ENCODE measurements at regions not wholly inside any gene's neighbourhood (a gene's known extent, or its start where the extent isn't known, plus 50 kb on each side); places are given as distances from the start of the nearest gene placed in this dataset.

- DNase-seq (ENCODE audit: low read depth in 2 of 2): no peak
These were observed 1237.3 kb downstream of the C4orf33 start for GRCh38 chr4:130333241-130333759.

GRCh38 chr4:130335417-130336194 is 1239.7 kb downstream of the C4orf33 start:
- no peak for DNase-seq (ENCODE audit: low read depth in 2 of 2)

- no peak for DNase-seq (ENCODE audit: low read depth in 2 of 2)
These were observed 1240.7 kb downstream of the C4orf33 start for GRCh38 chr4:130336585-130337217.

- DNase-seq (ENCODE audit: low read depth in 2 of 2): no peak
These were observed 1242.9 kb downstream of the C4orf33 start for GRCh38 chr4:130338851-130339250.

GRCh38 chr4:130349745-130350144 is 1253.8 kb downstream of the C4orf33 start:
- no peak for DNase-seq (ENCODE audit: low read depth in 2 of 2)

- DNase-seq (ENCODE audit: low read depth in 2 of 2): no peak
These were observed 1260.9 kb downstream of the C4orf33 start for GRCh38 chr4:130356873-130357272.

- no peak for DNase-seq (ENCODE audit: low read depth in 2 of 2)
These were observed 1263.6 kb downstream of the C4orf33 start for GRCh38 chr4:130359542-130359941.

GRCh38 chr4:130361616-130362015 is 1265.7 kb downstream of the C4orf33 start:
- DNase-seq (ENCODE audit: low read depth in 2 of 2): no peak

GRCh38 chr4:130368668-130369067 is 1272.7 kb downstream of the C4orf33 start:
- no peak for DNase-seq (ENCODE audit: low read depth in 2 of 2)

- no peak for DNase-seq (ENCODE audit: low read depth in 2 of 2)
These were observed 1297.3 kb downstream of the C4orf33 start for GRCh38 chr4:130393231-130393630.

GRCh38 chr4:130393642-130394041 is 1297.7 kb downstream of the C4orf33 start:
- DNase-seq (ENCODE audit: low read depth in 2 of 2): no peak

- DNase-seq (ENCODE audit: low read depth in 2 of 2): no peak
These were observed 1299.9 kb downstream of the C4orf33 start for GRCh38 chr4:130395871-130396270.

- DNase-seq (ENCODE audit: low read depth in 2 of 2): no peak
These were observed 1307.3 kb downstream of the C4orf33 start for GRCh38 chr4:130403221-130403620.

- DNase-seq (ENCODE audit: low read depth in 2 of 2): no peak
These were observed 1320.3 kb downstream of the C4orf33 start for GRCh38 chr4:130416228-130416627.

- DNase-seq (ENCODE audit: low read depth in 2 of 2): no peak
These were observed 1323.4 kb downstream of the C4orf33 start for GRCh38 chr4:130419211-130419975.

GRCh38 chr4:130422261-130422660 is 1326.3 kb downstream of the C4orf33 start:
- DNase-seq (ENCODE audit: low read depth in 2 of 2): no peak

GRCh38 chr4:130424211-130424610 is 1328.3 kb downstream of the C4orf33 start:
- no peak for DNase-seq (ENCODE audit: low read depth in 2 of 2)

GRCh38 chr4:130432289-130432688 is 1336.3 kb downstream of the C4orf33 start:
- no peak for DNase-seq (ENCODE audit: low read depth in 2 of 2)

GRCh38 chr4:130449741-130450140 is 1353.8 kb downstream of the C4orf33 start:
- no peak for DNase-seq (ENCODE audit: low read depth in 2 of 2)

- DNase-seq (ENCODE audit: low read depth in 2 of 2): no peak
These were observed 1372.4 kb downstream of the C4orf33 start for GRCh38 chr4:130468340-130468739.

- no peak for DNase-seq (ENCODE audit: low read depth in 2 of 2)
These were observed 1382.5 kb downstream of the C4orf33 start for GRCh38 chr4:130478406-130478805.

- no peak for DNase-seq (ENCODE audit: low read depth in 2 of 2)
These were observed 1383.1 kb downstream of the C4orf33 start for GRCh38 chr4:130479020-130479419.
